Superior temporal gyrus (tissue), 1 donor: ENCODE measurements at regions not wholly inside any gene's neighbourhood (a gene's known extent, or its start where the extent isn't known, plus 50 kb on each side); places are given as distances from the start of the nearest gene placed in this dataset.

Experiments used
- DNase-seq: peaks from one replicate; pipeline ENCODE4 v3.0.0-alpha.2; 2016; ENCODE audit errors: extremely low spot score

DNA sequence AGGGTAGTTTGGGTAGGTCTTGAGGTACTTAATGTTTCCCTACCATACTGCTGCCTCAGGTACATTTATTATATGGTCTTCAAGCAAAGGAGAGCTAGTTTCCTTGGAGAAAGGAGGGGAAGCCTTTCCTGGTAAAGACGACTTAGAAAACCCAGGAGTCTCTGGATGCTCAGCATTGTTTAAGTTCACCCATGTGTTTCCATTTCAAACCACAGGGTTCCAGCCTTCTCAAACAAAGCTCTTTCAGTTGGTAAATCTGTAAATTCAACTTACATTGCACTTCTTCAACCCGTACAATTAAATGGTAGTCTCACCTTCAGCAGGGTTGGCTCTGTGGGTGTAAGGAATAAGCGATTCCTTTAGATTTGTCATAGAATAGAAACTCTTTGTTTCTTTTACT, 111.9 kb upstream of the UNC5C start:
- DNase-seq: no peak

DNA sequence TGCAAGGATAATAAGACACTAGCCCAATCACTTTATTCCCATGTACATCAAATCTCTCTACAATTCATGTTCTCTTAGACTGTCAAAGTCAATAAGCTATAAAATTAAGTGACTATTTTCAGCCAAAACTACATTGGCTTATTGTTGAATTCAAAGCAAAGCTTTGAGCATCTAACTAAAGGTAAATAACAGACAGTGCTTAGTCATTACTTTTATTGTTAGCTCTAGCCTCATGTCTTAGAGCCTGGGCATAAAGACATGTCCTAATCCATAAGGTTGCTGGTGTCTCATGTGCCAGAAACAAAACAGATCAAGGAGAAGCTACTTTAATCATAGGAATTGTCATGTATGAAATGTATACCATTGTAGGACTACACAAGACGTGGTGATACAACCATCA, 103.1 kb upstream of the UNC5C start:
- DNase-seq: no peak

DNA sequence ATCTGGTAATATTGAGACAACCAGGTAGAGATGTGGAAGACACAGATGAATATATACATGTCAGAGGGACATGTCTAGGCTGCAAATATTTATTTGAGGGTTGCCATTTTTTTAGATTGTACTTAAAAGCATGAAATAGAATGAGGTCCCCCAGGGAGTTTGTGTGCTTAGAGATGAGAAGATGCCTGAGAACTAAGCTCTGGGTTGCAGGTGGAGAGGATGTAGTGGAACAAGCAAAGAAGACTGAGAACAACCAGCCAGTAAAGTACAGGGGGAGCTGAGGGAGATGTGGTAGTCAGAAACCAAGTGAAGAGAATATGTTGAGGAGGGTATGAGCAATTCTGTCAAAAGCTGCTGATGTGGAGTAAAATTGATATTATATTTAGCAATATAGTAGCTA, 95.6 kb upstream of the UNC5C start:
- DNase-seq: no peak

DNA sequence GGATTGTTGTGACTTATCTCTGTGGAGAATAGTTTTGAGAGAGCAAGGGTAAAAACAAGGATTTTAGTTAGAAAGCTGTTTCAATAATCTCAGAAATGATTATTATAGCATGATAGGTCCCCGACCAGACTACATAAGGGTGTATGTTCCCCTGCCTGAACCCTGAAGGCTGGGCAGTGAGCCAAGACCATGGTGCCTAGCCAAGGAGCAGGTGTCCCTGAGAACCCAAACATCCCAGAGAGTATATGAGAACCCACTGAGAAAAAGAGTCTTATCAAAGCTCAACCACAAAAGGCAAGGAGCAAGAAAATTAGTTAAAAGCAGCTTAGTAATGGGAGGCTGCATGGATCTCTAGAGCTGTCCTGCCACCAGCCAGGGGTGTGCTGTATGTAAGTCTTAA, 94.9 kb upstream of the UNC5C start:
- no peak for DNase-seq

DNA sequence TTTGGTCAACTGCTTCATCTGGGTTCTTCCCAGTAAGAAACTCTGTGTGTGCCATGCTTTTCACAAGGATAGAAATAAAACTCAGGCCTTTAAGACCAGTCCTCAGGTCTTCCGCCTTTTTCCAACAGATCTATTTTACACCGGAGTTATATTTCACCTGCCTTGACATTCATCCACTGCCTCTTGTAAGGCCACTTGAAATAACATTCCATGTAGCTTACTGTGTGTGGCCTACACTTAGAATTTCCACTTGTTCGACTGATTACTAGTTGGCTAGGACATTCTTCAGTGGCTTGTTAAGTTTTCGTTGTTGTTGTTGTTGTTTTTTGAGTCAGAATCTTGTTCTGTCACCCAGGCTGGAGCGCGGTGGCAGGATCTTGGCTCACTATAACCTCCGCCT, 92.8 kb upstream of the UNC5C start:
- no peak for DNase-seq

DNA sequence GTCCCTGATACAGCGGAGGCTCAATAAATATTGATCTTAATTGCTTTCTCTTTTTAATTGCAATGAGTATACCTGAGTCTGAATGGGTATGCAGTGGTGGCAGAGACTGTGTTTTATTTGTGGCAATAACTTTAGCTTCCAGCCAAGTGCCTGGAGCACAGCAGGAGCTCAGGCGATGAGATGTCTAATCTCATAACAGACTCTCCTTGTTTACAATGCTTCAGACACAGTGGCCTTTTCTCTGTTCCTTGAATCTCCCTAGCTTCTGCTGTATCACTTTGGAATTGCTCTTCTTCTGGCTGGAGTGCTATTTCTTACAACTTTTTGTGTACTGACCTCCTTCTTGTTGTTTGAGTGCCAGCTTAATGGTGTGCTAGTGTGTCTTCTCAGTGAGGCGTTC, 91.5 kb upstream of the UNC5C start:
- peak; percentile 57 for DNase-seq

DNA sequence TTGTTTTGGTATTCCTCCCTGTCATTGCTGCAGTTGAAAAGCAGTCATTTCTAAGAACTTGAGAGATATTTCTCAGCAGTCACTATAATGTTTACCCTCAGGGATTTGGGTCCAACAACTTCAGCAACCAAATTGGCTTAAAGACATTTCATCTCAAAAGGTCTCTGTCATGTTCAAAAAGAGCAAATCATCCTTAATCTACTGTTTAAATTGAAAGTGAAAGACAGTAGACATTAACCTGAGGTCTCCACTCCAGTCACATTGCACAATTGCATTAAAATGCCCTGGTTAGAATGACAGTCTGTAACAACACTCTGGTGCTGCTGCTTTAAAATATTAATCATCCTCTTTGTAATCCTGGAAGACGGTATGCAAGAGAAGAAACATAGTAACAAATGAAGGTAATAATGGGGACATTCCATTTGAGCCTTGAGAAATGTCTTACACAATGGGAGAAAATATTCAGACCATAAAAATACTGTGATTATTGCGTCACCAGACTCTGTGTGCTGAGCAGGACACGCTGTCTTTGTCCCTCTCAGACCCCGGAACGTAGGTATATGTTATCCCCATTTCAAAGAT, 90.2 kb upstream of the UNC5C start:
- no peak for DNase-seq

DNA sequence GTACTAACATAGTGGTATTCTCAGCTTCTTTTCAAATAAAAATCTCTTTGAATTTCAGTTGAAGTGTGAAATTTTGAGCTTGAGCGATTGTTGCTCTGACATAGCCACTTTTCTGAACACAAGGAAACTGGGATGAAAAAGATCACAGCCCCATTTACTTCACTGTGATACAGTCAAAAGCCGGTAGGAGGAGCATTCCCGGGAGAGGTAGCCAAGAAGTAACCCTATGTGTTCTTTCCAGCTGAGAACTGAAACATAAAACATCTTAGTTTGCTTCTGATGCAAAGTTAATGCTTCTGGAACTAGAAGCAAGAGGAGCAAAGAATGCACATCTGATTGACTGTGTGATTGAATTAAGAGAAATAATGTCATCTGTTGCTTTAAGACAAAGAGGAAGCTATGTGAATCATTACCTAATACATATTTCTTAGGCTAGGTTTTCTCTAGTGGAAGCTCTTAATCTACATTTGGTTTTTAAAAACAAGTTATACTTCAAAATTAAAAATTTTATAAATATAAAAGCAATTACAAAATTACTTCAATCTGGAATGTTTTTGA, 88.3 kb upstream of the UNC5C start:
- peak; percentile 51 for DNase-seq

DNA sequence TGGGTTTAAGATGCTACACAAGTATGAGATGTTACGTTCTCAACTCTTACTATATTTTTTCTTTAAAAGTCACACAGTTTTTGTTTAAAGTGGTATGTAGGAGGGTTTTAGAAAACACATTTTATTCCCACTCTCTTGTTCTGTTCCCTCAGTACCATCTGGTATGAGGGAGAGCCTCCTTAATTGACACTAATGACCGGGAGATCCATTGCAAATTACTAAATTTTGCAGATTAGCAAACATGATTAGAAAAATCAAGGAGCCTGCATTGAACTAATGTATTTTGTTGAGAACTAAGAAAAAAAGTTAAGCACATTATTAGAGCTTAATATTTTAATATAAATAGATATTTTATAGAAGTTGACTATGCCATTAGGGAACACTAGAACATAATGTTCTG, 87.3 kb upstream of the UNC5C start:
- DNase-seq: no peak

DNA sequence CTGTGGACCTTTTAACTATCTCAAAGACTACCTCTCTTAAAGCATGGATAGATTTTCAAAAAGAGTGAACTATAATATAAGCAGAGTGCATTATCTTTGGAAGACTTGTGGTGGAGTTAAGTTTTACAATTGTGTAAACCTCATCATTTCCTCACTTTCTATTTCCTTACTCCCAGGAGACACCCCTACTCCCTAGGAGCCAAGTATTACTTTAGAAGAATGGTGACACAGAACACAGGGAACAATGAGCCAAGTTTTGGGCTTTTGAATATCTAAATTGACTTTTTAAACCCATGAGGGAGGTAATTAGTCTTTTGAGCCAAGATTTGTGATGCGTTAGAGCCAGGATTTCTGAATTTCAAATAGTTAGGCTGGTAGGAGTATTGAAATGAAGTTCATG, 78.9 kb upstream of the UNC5C start:
- no peak for DNase-seq

DNA sequence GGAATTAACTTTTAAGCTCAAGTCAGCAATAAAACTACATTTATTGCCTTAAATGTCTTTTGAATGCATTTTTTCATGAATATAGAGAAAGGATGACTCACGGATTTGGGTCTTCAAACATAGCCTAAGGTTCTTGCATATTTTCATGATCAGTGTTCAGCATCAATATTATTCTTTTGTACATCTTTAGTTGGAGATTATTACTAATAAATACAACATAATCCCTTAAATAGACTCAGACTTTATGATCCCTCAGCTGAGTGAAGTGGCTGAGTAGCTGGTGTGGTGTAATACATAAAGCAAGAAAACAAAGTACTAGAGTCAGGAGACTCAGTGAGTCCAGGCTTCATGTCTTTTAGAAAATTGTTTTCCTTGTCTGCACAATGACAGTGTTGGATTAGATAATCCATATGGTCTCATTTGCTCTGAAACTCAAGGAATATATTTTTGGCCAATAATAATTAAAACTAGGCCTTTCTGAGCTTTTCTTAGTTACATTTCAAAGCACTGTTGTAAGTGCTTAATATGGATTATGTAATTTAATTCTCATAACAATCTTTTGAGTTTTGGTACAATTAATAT, 78.3 kb upstream of the UNC5C start:
- no peak for DNase-seq

DNA sequence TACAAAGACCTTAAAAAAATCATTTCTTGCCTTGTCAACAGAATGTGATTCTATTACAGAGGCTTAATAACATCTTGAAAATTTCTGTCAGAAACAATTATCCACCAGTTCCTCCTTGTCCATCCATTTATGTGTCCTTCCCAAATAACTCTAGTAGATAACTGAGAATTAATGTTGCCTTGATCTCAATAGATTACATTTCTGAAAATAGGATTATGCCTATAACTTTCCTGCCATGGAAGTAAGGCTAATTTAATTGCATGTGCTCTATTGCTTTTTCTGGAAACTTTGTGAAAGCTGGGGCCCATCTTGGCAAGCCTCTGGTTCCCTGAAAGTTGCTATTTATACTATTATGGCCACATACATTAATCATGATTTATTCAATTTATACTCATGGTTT, 76.2 kb upstream of the UNC5C start:
- no peak for DNase-seq

DNA sequence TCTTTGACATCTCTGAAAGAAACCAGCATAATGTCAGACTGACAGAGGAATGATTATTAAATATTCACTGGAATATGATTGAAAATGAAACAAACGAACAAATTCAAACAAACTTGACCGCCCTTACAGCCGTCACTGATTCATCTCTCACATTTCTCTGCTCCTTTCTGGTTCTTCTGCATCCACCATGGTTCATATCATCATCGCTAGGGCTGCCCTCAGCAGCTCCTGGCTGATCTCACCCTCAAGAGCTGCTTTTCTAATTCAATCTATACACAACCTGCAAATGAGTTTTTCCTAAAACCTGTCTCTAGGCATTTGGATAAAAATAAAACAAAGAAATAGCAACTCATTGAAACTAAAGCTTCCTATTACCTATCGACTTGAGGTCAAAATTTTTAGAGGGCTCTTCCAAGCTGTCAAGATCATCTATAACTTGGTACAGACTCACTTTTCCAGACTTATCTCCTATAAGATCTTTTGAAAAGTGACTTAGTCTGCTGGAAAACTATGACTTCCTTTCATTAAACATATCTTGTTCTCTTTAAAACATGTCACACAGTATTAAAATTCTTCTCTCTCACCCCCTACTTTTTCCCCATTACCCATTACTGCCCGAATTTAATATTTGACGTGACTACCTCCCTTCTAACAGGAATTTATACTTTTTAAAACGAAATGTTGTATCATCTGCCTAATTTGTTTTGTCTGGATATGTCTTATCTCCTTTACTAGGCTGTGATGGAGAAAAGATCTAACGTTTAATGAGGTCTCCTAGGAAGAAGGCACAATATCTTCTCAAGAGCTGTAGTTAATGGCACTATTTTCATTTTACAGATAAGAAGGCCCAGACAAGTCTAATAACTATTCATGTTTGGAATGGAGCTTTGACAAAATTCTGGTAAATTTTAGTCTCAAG, 71.0 kb upstream of the UNC5C start:
- no peak for DNase-seq

DNA sequence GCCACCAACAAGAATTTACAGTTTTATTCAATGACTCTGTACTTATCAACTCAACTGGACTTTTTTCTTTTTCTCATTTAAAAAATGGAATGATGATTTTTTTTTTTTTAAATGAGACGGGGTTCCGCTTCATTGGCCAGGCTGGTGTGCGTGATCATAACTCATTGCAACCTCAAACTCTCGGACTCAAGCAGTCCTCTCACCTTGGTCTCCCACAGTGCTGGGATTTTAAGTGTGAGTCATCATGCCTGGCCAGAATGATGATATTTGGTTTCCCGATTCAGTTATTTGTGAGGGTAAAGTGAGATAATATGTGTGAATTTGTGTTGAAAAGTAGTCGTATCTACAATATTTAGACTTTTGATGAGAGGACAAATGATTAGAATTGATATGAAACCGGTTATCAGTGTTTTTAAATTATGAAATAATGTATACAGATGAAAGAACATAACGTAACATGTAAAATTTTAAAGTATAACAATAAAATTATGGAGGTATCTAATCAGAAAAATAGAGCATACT, 66.0 kb upstream of the UNC5C start:
- DNase-seq: no peak

DNA sequence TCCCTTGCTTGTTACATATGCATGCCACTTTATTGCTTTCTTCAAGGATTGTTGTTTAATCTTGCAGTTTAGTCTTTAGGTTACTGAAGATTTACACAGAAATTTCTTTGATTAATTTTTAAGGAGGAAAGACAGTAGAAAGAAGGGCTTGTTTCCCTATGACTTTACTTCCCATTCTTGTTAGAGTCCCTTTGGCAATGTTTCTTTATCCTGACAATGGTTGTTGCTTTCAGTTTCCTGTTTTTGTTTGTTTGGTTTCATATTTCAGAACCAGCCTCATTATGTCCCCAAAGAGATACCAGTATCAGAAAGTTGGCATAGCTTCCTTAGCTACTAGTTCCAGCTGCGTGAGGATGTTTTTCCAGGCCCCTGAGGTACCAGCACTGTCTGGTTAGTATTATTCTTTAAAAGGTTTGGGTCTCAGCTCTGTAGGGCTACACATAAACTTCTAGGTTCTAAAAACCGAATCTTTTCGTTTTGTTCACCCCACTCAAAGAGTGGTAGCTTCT, 61.3 kb upstream of the UNC5C start:
- no peak for DNase-seq

DNA sequence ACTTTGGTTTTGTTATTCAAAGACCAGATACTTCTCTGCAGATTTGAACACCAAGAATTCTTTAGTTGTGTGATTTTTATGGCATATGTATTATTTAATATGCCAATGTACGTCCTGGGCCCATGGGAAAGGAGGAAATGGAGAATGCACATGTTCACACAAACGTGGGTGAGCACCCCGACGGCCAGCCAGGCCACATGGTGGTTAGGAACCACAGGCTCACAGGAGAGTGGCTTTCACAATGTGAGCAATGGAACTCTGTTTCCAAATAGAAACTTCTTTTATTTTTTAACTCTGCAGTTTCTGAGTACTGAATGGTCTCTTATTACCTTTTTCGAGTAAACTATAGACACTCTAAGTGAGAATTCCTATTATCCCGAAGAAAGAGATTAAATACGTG, 58.0 kb upstream of the UNC5C start:
- DNase-seq: no peak

DNA sequence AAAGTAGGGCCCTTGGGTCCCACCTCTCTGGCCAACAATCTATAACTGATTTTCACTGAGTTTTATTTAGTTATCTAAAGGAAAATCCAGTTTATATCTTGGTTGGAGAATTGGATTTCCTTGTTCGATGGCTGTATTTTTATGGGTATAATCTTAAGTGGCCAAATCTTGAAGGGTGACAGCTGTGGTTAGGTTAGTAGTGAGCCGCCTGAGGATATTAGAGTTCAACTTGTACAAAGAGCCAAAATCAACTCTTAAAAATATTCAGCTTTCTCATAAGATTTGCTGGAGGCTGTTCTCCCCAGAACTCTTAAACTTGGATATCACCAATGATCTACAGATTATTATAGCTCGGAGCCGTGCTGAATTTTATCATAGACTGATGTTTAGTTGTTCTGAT, 54.6 kb upstream of the UNC5C start:
- DNase-seq: no peak

DNA sequence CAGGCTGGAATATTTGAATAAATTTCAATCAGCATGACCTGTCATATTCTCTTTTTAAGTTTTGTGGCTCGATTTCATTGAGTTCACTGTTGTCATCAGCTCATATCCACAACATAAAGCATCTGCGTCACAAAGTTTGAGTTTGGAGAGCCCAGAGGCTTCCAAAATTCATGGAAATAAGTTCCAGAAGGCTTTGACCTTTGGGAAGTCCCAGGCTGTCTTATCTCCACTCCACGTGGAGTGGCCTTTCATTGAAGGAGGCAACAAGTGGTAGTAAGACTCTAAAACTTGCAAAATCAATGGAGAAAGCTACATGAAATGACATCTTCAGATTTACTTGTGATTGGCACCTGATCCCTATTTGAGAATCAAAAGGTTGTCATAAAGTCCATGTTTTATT, 54.1 kb upstream of the UNC5C start:
- no peak for DNase-seq

DNA sequence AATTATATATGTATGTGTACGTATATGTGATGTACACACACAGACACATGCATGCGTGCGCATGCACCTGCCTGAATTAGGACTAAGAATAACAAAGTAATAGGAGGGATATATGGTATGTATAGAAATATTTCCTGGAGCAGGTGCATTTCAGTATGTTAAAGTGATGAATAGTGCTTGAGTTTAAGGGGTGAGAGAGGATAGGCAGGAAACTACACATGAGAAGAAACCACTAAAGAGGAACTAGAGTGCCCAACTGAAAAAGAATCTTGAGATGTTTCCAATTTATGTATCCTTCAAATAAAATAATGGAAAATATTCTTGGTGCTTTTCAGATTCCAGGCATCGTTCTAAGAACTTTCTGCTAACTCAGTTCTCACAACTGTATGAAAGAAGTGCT, 52.6 kb upstream of the UNC5C start:
- DNase-seq: no peak

DNA sequence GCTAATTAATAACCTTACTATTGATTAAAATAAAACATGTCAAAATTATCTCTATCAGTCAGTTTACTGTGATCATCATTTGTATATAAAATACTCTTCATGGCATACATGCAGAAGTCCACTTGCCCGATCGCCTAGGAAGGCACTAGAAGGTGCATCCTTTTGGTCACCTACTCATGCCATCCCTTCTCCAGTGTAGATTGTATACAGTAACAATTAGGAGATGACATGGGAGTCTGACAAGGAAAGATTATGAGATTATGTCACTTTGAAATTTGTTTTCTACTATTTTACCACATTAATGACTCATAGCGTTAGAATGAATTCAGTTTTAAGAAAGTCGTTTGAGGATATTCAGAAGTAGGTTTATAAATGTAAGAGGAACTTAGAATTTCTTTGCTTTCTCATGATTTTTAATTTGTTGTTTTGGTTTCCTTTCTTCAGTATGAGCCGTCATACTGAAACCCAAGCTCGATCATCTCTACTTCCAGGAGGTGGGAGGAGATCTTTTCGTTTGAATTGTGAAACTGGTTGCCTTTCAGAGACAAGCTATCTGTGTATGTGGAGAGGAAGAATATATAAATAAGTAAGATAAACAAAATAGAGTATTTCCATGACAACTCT, 51.1 kb upstream of the UNC5C start:
- no peak for DNase-seq
